Activated T-helper 1 cell treated with anti-CD3 and anti-CD28 coated beads, Interleukin-12 subunit alpha, Interleukin-12 subunit beta, Interleukin-2, Interleukin-4 antibody, amounts not matched to agents 30 ng/mL and 10 ng/mL and 1 ng/mL, durations not matched to agents 14 hours and 24 hours and 36 hours (primary cell): ENCODE measurements at regions not wholly inside any gene's neighbourhood (a gene's known extent, or its start where the extent isn't known, plus 50 kb on each side); places are given as distances from the start of the nearest gene placed in this dataset.

Experiments
- DNase-seq: peaks from one replicate; pipeline ENCODE4 v3.0.0; 2021; ENCODE audit warnings: low spot score
- H3K27ac Mint-ChIP-seq: one replicate; pipeline ENCODE4 v1.8.0; 2021; ENCODE audit warnings: mild to moderate bottlenecking, mixed read lengths
- H3K27me3 Mint-ChIP-seq: one replicate; pipeline ENCODE4 v1.8.0; 2022; ENCODE audit warnings: mild to moderate bottlenecking, moderate library complexity, mixed read lengths; ENCODE audit not compliant: insufficient read depth
- H3K36me3 Mint-ChIP-seq: one replicate; pipeline ENCODE4 v1.8.0; 2021; ENCODE audit warnings: low read depth, mixed read lengths
- H3K4me1 Mint-ChIP-seq: one replicate; pipeline ENCODE4 v1.8.0; 2021; ENCODE audit warnings: low read depth, mixed read lengths
- H3K4me3 Mint-ChIP-seq: one replicate; pipeline ENCODE4 v1.8.0; 2021; ENCODE audit warnings: mild to moderate bottlenecking, moderate library complexity, mixed read lengths
- H3K9me3 Mint-ChIP-seq: one replicate; pipeline ENCODE4 v1.8.0; 2021; ENCODE audit warnings: mixed read lengths
- intact Hi-C: fragments of 100-400 bp; cut with micrococcal nuclease; formaldehyde crosslinking; loops from one replicate; pipeline ENCODE4 v1.15.1; 2024

DNA sequence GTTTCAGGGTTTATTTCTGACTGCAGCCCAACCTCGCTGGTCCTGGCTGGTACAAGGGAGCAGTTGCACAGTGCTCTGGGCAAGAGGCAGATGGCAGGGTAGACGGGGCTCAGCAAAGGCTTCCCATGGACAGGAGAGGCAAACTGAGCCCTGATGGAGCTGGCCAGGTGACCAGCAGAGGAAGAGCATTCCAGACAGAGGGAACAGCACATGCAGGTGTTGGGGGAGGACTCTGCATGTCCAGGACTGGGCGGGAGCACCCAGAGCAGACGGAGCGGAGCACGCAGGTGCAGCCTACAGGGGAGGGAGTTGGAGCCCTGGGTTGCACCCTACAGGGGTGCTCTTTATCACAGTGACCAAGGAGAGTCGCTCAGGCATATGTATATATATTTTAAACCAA lies 285.3 kb downstream of the FOXL1 start:
- intact Hi-C loops, result no loop called here
- H3K36me3 Mint-ChIP-seq, result no peaks in the 10 kb centered on the region
- H3K9me3 Mint-ChIP-seq, result peaks cover 12% of the 10 kb centered on the region
- H3K27me3 Mint-ChIP-seq, result no peaks in the 10 kb centered on the region
- DNase-seq, result no peak
- no peak overlapping the region for H3K27ac Mint-ChIP-seq
- no peaks in the 10 kb centered on the region for H3K4me1 Mint-ChIP-seq
- no peak overlapping the region for H3K4me3 Mint-ChIP-seq

DNA sequence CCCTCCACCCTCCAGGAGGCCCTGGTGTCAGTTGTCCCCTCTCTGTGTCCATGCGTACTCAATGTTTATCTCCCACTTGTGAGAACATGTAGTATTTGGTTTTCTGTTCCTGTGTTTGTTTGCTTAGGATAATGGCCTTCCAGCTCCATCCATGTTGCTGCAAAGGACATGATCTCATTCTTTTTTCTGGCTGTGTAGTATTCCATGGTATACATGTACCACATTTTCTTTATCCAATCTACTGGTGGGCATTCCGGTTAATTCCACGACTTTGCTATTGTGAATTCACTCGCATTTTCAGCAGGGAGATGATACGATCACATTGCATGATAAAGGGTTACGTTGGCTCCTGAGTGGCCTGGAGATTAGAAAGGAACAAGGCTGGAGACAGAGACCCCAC lies 286.2 kb downstream of the FOXL1 start:
- no peaks in the 10 kb centered on the region for H3K4me1 Mint-ChIP-seq
- H3K36me3 Mint-ChIP-seq, result no peaks in the 10 kb centered on the region
- H3K27ac Mint-ChIP-seq, result no peak overlapping the region
- H3K4me3 Mint-ChIP-seq, result no peak overlapping the region
- no peak for DNase-seq
- intact Hi-C loops, result no loop called here
- peaks cover 12% of the 10 kb centered on the region for H3K9me3 Mint-ChIP-seq
- no peaks in the 10 kb centered on the region for H3K27me3 Mint-ChIP-seq

DNA sequence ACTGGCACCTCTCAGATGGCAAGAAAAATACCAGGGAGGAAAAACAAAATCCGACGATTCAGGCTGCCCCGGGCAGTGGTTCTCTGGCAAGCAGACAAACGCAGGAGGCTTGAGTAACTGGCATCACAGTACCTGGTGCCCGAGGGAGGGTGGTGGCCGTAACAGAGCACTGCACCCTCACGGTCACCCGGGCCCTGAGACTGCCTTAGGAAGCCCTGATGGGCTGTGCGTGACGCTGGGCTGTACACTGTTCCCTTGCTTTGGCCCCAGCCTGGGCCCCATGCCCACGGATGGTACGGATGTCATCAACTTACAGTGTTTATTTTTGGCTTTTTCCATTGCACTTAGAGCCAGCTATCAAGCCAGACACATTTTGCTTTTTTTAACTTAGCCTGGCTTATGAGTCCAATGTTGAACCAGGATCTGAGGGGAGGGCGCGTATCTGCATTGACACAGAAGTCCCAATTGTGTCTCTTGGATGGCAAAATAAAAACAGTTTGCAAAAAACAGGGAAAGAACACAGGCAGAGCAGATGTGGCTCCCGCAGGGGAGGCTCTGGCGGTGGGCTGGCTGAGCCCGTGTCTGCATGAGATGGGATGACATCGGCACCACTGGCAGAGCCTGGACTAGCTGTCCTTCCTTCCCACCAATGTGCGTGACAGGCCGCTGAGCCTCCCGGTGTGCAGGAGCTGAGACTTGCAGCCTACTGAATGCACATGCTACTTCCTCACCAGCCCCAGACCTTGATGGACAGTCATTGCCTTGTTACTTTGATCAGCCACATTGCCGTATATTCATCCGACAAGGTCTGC lies 287.7 kb downstream of the FOXL1 start:
- Mint-ChIP-seq H3K9me3 (peaks cover 12% of the 10 kb centered on the region), H3K4me1 (no peaks in the 10 kb centered on the region), H3K4me3 (no peak overlapping the region), H3K36me3 (no peaks in the 10 kb centered on the region), H3K27me3 (no peaks in the 10 kb centered on the region), H3K27ac (no peak overlapping the region)
- intact Hi-C loops, result no loop called here
- DNase-seq, result no peak

DNA sequence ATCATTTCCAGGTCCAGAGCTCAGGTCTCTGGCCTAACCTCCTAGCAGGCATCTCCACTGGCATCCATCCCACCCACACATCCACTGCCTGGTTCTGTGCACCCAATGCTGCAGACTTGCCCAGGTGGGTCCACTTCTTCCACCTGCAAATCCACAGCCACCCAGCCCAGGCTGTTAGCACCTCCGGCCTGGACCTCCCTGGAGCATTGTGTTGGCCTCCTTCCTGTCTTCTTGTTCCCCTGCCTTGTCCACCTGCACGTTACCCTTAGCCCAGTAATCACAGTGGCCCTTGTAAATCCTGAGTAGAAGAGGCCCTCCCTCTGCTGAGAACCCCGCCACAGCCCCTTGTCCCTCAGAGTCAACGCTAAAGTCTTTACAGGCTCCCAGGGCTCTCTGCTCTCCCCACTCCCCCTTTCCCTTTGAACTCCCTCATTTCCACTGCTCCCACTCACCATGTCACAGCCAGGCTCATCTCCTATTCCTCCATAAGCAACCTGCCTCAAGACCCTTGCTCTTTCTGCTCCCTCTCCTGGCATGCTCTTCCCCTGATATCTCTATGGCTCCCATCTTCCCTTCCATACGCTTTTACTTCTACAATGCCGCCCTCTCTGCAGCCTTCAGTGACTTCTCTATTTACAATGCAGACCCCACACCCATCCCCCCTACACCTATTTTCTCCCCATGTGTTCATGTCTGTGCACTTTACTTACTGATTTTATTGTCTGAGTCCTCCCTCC lies 288.8 kb downstream of the FOXL1 start:
- no peak overlapping the region for H3K27ac Mint-ChIP-seq
- no peaks in the 10 kb centered on the region for H3K36me3 Mint-ChIP-seq
- no peak overlapping the region for H3K4me3 Mint-ChIP-seq
- no peak for DNase-seq
- intact Hi-C loops, result no loop called here
- H3K9me3 Mint-ChIP-seq, result peaks cover 12% of the 10 kb centered on the region
- no peaks in the 10 kb centered on the region for H3K4me1 Mint-ChIP-seq
- no peaks in the 10 kb centered on the region for H3K27me3 Mint-ChIP-seq

DNA sequence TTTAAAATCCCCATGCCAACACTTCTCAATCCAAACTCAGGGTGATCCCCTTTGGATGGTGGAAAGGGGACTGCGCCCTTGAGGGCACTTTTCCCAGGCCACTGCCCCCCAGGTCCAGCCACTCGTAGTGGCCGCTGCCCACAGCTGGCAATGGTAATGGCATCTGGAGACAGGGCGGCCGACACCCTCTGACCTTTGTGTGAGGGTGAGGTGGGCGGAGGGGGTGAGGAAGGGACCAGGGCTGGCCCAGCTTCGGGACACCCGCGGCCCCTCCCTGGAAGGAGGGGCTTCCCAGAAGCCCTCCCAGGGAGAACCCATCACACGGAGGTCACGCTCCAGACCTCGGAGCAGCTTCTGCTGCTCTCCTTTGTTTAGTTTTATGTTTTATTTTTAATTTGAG lies 289.7 kb downstream of the FOXL1 start:
- peaks cover 12% of the 10 kb centered on the region for H3K9me3 Mint-ChIP-seq
- intact Hi-C loops, result no loop called here

DNA sequence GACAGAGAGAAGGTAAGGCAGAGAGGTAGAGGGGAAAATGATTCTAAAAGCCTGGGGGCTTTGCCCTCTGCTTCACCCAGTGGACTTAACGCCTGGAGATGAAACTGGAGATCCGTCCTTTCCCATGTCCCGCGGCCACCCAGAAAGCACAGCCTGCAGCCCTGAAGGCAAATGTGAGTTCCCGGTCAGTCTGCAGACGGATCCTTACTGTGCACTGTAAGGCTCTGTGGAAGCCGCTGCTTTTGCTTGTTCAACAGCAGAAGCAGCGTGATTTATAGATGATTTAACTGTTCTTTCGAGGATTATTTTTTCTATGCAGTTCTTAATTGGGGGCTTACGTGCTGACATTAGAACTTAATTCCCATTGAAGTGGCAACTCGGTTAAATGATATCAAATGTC lies 290.4 kb downstream of the FOXL1 start:
- H3K4me1 Mint-ChIP-seq, result no peaks in the 10 kb centered on the region
- H3K27me3 Mint-ChIP-seq, result no peaks in the 10 kb centered on the region
- no peak for DNase-seq
- H3K36me3 Mint-ChIP-seq, result no peaks in the 10 kb centered on the region
- H3K9me3 Mint-ChIP-seq, result peaks cover 7% of the 10 kb centered on the region
- H3K4me3 Mint-ChIP-seq, result no peak overlapping the region
- intact Hi-C loops, result no loop called here
- H3K27ac Mint-ChIP-seq, result no peak overlapping the region

More for the DNA sequence above, 289.7 kb downstream of the FOXL1 start:
- Mint-ChIP-seq H3K4me1 (no peaks in the 10 kb centered on the region), H3K4me3 (no peak overlapping the region), H3K36me3 (no peaks in the 10 kb centered on the region), H3K27ac (no peak overlapping the region), H3K27me3 (no peaks in the 10 kb centered on the region)
- DNase-seq, result no peak

DNA sequence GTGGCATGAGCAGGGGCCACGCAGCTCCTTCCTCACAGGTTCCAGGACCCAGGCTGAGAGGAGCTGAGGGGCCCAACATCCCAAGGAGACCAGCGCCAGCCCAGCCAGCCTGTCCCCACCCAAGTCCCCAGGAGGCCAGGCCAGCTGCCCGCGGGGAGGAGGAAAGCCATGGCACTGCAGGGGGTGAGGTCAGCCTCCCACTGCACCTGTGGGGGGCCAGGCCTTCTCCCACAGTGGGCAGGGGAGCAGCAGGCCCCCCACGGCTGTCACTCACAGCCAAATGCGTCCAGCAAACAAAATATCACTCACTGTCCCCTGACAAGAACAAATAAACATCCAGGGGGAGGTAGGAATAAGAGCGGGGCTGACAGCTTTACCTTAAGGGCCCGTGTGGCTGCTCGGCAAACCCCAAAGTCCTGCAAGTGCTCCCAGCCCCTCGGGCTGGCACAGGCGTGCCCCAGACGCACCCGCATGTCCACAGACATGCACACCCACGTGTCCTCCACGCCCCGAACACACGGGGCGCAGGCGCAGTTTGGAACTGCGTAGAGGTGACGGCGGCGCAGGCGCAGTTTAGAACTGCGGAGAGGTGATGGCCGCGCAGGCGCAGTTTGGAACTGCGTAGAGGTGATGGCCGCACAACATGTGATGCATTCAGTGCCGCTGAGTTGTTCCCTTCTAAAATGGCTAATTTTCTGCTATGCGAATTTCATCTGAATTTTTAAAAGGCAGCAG lies 291.1 kb downstream of the FOXL1 start:
- intact Hi-C loops, result loop anchor here (5.0 kb wide), 1 partner anchor 292 kb away; the partner anchor contains the start of gene FOXL1
- Mint-ChIP-seq H3K36me3 (no peaks in the 10 kb centered on the region), H3K27ac (no peak overlapping the region), H3K4me3 (no peak overlapping the region), H3K4me1 (no peaks in the 10 kb centered on the region), H3K9me3 (peaks cover 4% of the 10 kb centered on the region), H3K27me3 (peaks cover under 1% of the 10 kb centered on the region)
- DNase-seq, result no peak

DNA sequence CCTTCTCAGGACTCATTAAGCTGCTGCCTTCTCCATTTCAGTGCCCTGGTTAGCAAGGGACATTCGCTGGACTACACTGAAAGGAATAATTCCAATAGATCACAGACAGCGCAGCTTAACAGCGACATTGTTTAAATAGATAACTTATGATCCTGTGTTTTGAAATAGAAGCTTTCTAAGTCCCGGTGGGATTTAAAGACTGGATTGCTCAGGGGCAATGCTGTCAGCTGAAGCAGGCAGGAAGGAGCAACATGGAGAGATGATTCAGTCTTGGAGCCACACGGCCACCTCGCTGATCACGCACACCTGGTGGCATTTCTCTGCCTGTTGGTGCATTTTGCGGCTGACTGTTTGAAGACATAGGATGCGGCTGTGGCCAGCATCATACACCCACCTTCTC lies 292.0 kb downstream of the FOXL1 start:
- Mint-ChIP-seq H3K4me1 (no peaks in the 10 kb centered on the region), H3K36me3 (no peaks in the 10 kb centered on the region), H3K27ac (no peak overlapping the region), H3K27me3 (peaks cover 3% of the 10 kb centered on the region), H3K4me3 (no peak overlapping the region), H3K9me3 (no peaks in the 10 kb centered on the region)
- intact Hi-C loops, result loop anchor here (5.0 kb wide), 1 partner anchor 293 kb away; the partner anchor contains the start of gene FOXL1
- DNase-seq, result no peak

DNA sequence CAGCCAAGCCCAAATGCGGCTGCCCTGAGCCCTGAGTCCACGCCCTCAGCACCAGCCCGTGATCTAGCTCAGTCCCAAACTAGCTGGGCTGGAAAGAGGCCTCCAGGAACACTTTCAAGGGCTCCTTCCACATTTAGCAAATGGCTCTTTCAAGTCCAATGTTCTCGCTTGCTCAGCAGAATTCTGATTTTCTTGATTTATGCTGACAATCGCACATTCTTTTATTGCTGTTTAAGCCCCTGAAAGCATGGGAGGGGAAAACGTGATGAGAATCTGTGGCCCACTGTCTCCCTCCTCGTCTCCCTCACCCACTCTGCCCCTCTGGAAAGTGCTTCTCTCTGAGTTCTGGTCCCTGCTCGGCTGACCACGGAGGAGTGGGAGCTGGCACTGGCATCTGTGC lies 293.8 kb downstream of the FOXL1 start:
- intact Hi-C loops, result loop anchor here (5.0 kb wide), 1 partner anchor 295 kb away; the partner anchor contains the start of gene FOXL1
- no peak overlapping the region for H3K27ac Mint-ChIP-seq
- no peaks in the 10 kb centered on the region for H3K36me3 Mint-ChIP-seq

DNA sequence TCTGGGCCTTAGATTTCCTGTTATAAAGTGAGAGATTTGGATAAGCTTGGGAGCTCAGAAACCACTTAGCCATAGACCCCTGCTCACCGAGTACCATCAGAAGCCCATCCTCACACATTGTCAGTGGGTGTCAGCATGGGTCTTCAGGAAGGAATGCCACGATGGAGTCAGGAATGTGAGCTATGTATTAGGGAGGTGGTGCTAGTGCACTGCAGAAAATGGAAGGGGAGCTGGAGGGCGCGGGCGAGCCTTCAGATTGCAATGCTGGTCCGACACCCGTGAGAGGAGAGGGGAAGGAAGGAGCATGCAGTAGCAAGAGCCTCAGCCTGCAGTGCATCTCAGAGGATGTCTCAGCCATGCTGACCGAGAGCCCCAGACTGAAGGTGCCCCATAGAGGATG lies 294.5 kb downstream of the FOXL1 start:
- H3K27ac Mint-ChIP-seq, result no peak overlapping the region
- H3K27me3 Mint-ChIP-seq, result peaks cover 12% of the 10 kb centered on the region
- H3K4me1 Mint-ChIP-seq, result no peaks in the 10 kb centered on the region
- no peak for DNase-seq
- H3K36me3 Mint-ChIP-seq, result no peaks in the 10 kb centered on the region
- intact Hi-C loops, result loop anchor here (5.0 kb wide), 1 partner anchor 296 kb away; the partner anchor contains the start of gene FOXL1
- no peak overlapping the region for H3K4me3 Mint-ChIP-seq
- no peaks in the 10 kb centered on the region for H3K9me3 Mint-ChIP-seq

More for the DNA sequence above, 293.8 kb downstream of the FOXL1 start:
- no peak overlapping the region for H3K4me3 Mint-ChIP-seq
- no peak for DNase-seq
- peaks cover 7% of the 10 kb centered on the region for H3K27me3 Mint-ChIP-seq
- H3K4me1 Mint-ChIP-seq, result no peaks in the 10 kb centered on the region
- H3K9me3 Mint-ChIP-seq, result no peaks in the 10 kb centered on the region

DNA sequence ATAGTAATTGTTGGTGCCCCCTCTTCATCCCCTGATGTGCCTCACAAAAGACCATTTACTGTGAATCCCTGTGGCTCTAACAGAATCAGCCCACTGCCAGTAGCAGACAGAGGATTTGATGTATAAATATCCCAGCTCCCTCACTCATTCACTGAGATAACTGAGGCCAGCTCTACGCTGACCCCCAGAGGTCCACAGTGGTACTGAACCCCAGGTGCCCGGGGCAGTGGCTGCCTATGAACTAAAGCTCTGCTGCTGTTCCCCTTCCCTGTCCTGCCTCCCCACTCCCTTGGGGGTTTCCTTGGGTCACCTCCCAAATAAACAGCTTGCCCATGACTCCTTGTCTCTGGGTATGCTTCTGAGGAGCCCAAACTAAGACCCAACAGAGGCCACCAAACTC lies 295.8 kb downstream of the FOXL1 start:
- no peaks in the 10 kb centered on the region for H3K9me3 Mint-ChIP-seq
- H3K4me1 Mint-ChIP-seq, result no peaks in the 10 kb centered on the region
- no peak overlapping the region for H3K27ac Mint-ChIP-seq
- peak; percentile 8 for DNase-seq
- no peak overlapping the region for H3K4me3 Mint-ChIP-seq
- H3K27me3 Mint-ChIP-seq, result peaks cover 22% of the 10 kb centered on the region
- no peaks in the 10 kb centered on the region for H3K36me3 Mint-ChIP-seq
- intact Hi-C loops, result loop anchor here (1.0 to 5.0 kb wide), 2 partner anchors 297 to 311 kb away; partner anchors contain the start of gene FOXL1

DNA sequence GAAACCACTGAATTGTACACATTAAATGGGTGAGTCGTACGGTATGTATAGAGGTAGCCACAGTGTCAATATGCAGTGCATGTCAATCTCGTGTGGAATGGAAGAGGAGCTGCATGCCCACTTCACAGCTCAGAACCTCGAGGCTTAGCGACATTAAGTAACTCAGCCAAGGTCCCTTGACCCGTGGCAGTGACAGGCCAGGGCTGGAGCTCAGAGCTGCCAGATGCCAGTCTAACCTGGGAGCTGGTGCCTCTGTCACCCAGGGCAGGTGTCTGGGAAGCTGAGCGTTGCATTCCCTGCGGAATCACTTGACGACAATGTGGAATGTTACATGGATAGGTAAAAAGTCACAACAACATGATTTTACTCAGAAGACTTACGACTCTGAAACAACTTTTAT lies 298.1 kb downstream of the FOXL1 start:
- intact Hi-C loops, result no loop called here
- Mint-ChIP-seq H3K9me3 (no peaks in the 10 kb centered on the region), H3K27ac (no peak overlapping the region), H3K4me1 (no peaks in the 10 kb centered on the region), H3K36me3 (no peaks in the 10 kb centered on the region), H3K27me3 (peaks cover 31% of the 10 kb centered on the region), H3K4me3 (no peak overlapping the region)
- no peak for DNase-seq

DNA sequence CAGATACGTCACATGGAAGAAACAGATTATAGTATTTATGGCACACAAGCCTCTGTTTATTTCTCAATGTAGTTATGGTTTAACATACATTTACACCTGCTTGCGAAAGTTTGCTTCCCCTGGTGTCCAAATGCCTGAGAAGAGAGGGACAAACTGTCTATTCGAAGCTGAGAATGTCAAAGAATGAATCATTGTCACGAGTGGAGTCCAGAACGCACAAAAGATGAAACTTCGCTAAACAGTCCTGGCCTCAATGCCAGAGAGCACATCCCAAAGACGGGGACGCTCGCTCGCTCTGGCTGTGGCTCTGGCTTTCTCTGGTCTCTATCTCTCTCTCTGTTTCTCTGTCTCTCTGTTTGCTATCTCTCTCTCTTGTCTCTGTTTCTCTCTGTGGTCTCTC lies 298.8 kb downstream of the FOXL1 start:
- intact Hi-C loops, result no loop called here
- DNase-seq, result no peak
- Mint-ChIP-seq H3K36me3 (no peaks in the 10 kb centered on the region), H3K4me1 (no peaks in the 10 kb centered on the region), H3K27ac (no peak overlapping the region), H3K4me3 (no peak overlapping the region), H3K9me3 (no peaks in the 10 kb centered on the region), H3K27me3 (peaks cover 35% of the 10 kb centered on the region)
